CD4-positive, alpha-beta T cell (primary cell): ENCODE measurements at regions not wholly inside any gene's neighbourhood (a gene's known extent, or its start where the extent isn't known, plus 50 kb on each side); places are given as distances from the start of the nearest gene placed in this dataset.

Source experiments
- ATAC-seq: fragments of 200-7000 bp; cut with Tn5 transposase; one replicate; pipeline ENCODE4 v1.10.0; 2022; ENCODE audit warnings: mild to moderate bottlenecking; ENCODE audit not compliant: poor library complexity
- CTCF ChIA-PET: fragments of 350-600 bp; sonication (Branson Sonifier 250); formaldehyde crosslinking; loops from one replicate; lab custom pipeline; 2021; ENCODE audit warnings: antibody characterized with exemption, inconsistent platforms; lab: Charles Lee
- POLR2A ChIA-PET: fragments of 350-600 bp; sonication (Branson Sonifier 250); formaldehyde crosslinking; loops from one replicate; lab custom pipeline; 2021; ENCODE audit warnings: antibody characterized with exemption, inconsistent platforms; lab: Charles Lee
- DNase-seq, 14 experiments: peaks; one replicate each; pipeline ENCODE4 v3.0.0-alpha.2; 2013 to 2020; ENCODE audit warnings: mixed read lengths in 2 of 14
- H3K27ac ChIP-seq, 2 donors: one replicate each; pipeline versions ENCODE4 v1.5.1 to v1.7.0; 2013; ENCODE audit warnings: low read length in 2 of 2, low read depth in 1 of 2, mild to moderate bottlenecking in 1 of 2
- H3K27me3 ChIP-seq, 2 experiments: 1 replicate in 1 of 2; 2 replicates in 1 of 2; pipeline versions ENCODE4 v1.6.1 to v1.7.0; 2013; ENCODE audit warnings: low read length in 2 of 2, control low read depth in 1 of 2, mild to moderate bottlenecking in 1 of 2, moderate library complexity in 1 of 2; ENCODE audit not compliant: insufficient read depth in 2 of 2, control insufficient read depth in 1 of 2
- H3K36me3 ChIP-seq: one replicate; pipeline ENCODE4 v1.6.1; 2013; ENCODE audit warnings: low read length, control low read depth; ENCODE audit not compliant: insufficient read depth
- H3K4me1 ChIP-seq: one replicate; pipeline ENCODE4 v1.6.1; 2013; ENCODE audit warnings: low read length, control low read depth; ENCODE audit not compliant: insufficient read depth
- H3K4me3 ChIP-seq: one replicate; pipeline ENCODE4 v1.5.1; 2013; ENCODE audit warnings: mild to moderate bottlenecking, low read length, moderate library complexity
- H3K9me3 ChIP-seq, 2 experiments: 1 replicate in 1 of 2; 2 replicates in 1 of 2; pipeline versions ENCODE4 v1.6.1 to v1.7.0; 2013; ENCODE audit warnings: low read length in 2 of 2, mild to moderate bottlenecking in 2 of 2, control low read depth in 1 of 2, moderate library complexity in 1 of 2; ENCODE audit not compliant: control insufficient read depth in 1 of 2, insufficient read depth in 1 of 2
- H3K27ac Mint-ChIP-seq: one replicate; pipeline ENCODE4 v1.8.0; 2020; ENCODE audit warnings: mixed read lengths
- H3K27me3 Mint-ChIP-seq: one replicate; pipeline ENCODE4 v1.8.0; 2021; ENCODE audit warnings: mixed read lengths
- H3K36me3 Mint-ChIP-seq: one replicate; pipeline ENCODE4 v1.8.0; 2021; ENCODE audit warnings: low read depth, mixed read lengths
- H3K4me1 Mint-ChIP-seq: one replicate; pipeline ENCODE4 v1.8.0; 2021; ENCODE audit warnings: low read depth, mixed read lengths
- H3K4me3 Mint-ChIP-seq: one replicate; pipeline ENCODE4 v1.8.0; 2020; ENCODE audit warnings: mild to moderate bottlenecking, mixed read lengths
- H3K9me3 Mint-ChIP-seq: one replicate; pipeline ENCODE4 v1.8.0; 2020; ENCODE audit warnings: mixed read lengths
- intact Hi-C, 2 experiments: fragments of 100-400 bp; cut with DNase I in 1 of 2; cut with micrococcal nuclease in 1 of 2; formaldehyde crosslinking; loops; one replicate each; pipeline versions ENCODE4 v1.15.1 to v1.9.0; 2023 to 2025; cut with DNase I, micrococcal nuclease
- TF ChIP-seq, protein P1 (sequence below): fragments of 200-600 bp; IDR thresholded peaks from one replicate; pipeline ENCODE4 v1.8.0; 2022; ENCODE audit warnings: antibody characterized with exemption, mild to moderate bottlenecking

DNA sequence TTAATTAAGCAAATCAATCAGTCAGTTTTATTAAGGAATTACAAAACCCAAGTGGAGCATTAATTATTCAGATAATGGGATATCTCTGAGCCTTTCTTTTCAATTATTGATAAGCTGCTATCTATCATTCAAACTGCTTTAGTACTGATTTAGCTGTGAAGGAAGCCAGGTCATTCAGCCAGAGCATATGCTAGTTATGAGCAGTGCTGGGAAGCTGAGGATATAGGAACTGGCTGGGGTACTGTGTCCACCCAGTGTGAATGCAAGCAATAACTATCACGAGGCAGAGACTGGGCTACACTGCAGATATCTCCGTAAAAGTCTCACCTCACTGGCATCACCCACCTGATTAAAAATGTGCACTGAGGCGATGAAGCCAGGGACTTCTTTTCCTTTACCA lies 496.7 kb upstream of the PIK3C3 start:
- Histone ChIP-seq H3K27me3 (no peaks in the 10 kb centered on the region), H3K36me3 (no peaks in the 10 kb centered on the region), H3K27ac (no peak overlapping the region), H3K4me1 (no peaks in the 10 kb centered on the region), H3K9me3 (peaks cover 0 to 4% of the 10 kb centered on the region in 2 experiments), H3K4me3 (no peak overlapping the region)
- Mint-ChIP-seq H3K4me3 (no peak overlapping the region), H3K36me3 (no peaks in the 10 kb centered on the region), H3K27ac (no peak overlapping the region), H3K27me3 (no peaks in the 10 kb centered on the region), H3K9me3 (peaks cover 2% of the 10 kb centered on the region), H3K4me1 (no peaks in the 10 kb centered on the region)
- TF ChIP-seq, protein P1, sequence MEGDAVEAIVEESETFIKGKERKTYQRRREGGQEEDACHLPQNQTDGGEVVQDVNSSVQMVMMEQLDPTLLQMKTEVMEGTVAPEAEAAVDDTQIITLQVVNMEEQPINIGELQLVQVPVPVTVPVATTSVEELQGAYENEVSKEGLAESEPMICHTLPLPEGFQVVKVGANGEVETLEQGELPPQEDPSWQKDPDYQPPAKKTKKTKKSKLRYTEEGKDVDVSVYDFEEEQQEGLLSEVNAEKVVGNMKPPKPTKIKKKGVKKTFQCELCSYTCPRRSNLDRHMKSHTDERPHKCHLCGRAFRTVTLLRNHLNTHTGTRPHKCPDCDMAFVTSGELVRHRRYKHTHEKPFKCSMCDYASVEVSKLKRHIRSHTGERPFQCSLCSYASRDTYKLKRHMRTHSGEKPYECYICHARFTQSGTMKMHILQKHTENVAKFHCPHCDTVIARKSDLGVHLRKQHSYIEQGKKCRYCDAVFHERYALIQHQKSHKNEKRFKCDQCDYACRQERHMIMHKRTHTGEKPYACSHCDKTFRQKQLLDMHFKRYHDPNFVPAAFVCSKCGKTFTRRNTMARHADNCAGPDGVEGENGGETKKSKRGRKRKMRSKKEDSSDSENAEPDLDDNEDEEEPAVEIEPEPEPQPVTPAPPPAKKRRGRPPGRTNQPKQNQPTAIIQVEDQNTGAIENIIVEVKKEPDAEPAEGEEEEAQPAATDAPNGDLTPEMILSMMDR = no peak
- ChIA-PET POLR2A (no interaction called here), CTCF (no interaction called here)
- no peak for ATAC-seq
- intact Hi-C loops = no loop called here
- DNase-seq = no peak

DNA sequence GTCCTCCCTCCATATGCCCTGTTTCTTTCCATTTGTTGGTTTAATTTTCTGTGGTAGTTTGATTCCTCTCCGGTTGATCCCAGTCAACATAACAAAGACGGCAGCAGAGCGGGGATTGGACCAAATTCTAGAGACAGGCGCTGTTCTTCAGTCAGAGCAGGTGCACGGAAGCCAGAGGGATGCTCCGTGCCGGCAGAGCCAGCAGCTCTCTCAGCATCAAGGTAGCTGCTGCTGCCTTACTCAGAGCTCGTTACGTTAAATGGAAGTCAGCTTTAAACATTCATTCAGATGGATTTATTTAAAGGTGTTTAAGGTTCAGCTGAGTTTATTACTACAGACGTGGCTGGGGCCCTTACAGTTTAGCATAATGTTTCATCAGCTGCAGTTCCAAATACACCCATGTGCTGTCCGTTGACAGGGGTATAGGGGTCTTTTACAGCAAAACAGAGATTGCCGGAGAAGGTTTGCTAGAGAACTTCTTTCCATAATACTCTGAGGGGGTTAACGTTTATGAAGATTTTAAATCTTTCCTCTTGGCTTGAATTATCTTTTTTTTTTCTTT lies 497.2 kb upstream of the PIK3C3 start:
- Histone ChIP-seq H3K4me3 (no peak overlapping the region), H3K27me3 (no peaks in the 10 kb centered on the region), H3K4me1 (no peaks in the 10 kb centered on the region), H3K9me3 (peaks cover 0 to 4% of the 10 kb centered on the region in 2 experiments), H3K27ac (no peak overlapping the region), H3K36me3 (no peaks in the 10 kb centered on the region)
- DNase-seq (no peak), ATAC-seq (no peak)
- Mint-ChIP-seq H3K4me3 (no peak overlapping the region), H3K27ac (no peak overlapping the region), H3K4me1 (no peaks in the 10 kb centered on the region), H3K36me3 (no peaks in the 10 kb centered on the region), H3K27me3 (no peaks in the 10 kb centered on the region), H3K9me3 (peaks cover 2% of the 10 kb centered on the region)
- CTCF ChIA-PET = no interaction called here
- POLR2A ChIA-PET = no interaction called here
- intact Hi-C loops = no loop called here
- TF ChIP-seq, protein P1 = no peak

DNA sequence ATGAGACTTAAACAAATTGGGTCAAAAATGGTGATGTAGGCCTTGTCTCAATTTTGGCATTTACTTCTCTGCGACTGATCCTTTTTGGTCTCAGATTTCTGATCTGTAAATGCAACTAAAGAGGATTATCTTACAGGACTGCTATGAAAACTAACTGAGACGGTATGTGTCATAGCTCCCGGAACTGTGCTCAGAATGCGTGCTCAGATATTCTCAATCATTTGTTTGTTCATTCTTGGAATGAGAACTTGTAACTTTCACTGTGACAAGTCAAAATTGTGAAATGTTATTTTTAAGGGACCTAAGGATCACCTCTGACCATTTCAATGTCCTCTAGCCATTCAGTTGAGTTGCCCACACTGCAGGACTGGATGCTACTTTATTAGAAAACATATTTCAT lies 498.2 kb upstream of the PIK3C3 start:
- no peaks in the 10 kb centered on the region for H3K36me3 ChIP-seq
- no peak overlapping the region for H3K4me3 ChIP-seq
- CTCF ChIA-PET = no interaction called here
- Mint-ChIP-seq H3K4me3 (no peak overlapping the region), H3K36me3 (no peaks in the 10 kb centered on the region), H3K27ac (no peak overlapping the region), H3K4me1 (no peaks in the 10 kb centered on the region), H3K27me3 (no peaks in the 10 kb centered on the region), H3K9me3 (peaks cover 2% of the 10 kb centered on the region)
- DNase-seq = no peak
- POLR2A ChIA-PET = no interaction called here
- H3K9me3 ChIP-seq = peaks cover 0 to 4% of the 10 kb centered on the region in 2 experiments
- H3K27ac ChIP-seq = no peak overlapping the region
- no peaks in the 10 kb centered on the region for H3K27me3 ChIP-seq
- TF ChIP-seq, protein P1 = no peak
- H3K4me1 ChIP-seq = no peaks in the 10 kb centered on the region
- intact Hi-C loops = no loop called here
- ATAC-seq = no peak
